CD4-positive, alpha-beta T cell treated with Interferon alpha-2 for 1 hour (primary cell): ENCODE measurements at regions not wholly inside any gene's neighbourhood (a gene's known extent, or its start where the extent isn't known, plus 50 kb on each side); places are given as distances from the start of the nearest gene placed in this dataset.

Source experiments
- DNase-seq, 2 donors: peaks; one replicate each; pipeline ENCODE4 v3.0.0-alpha.2; 2020 to 2022

- DNase-seq = no peak
These were observed 73.9 kb downstream of the WNT5A start for GRCh38 chr3:55413236-55413635.

GRCh38 chr3:55412545-55412944, 74.6 kb downstream of the WNT5A start:
- DNase-seq = no peak

GRCh38 chr3:55409806-55410205, 77.3 kb downstream of the WNT5A start:
- DNase-seq = no peak

GRCh38 chr3:55408193-55408826, 78.8 kb downstream of the WNT5A start:
- DNase-seq = no peak

GRCh38 chr3:55407426-55407820, 79.7 kb downstream of the WNT5A start:
- no peak for DNase-seq

- DNase-seq = no peak
These were observed 80.2 kb downstream of the WNT5A start for GRCh38 chr3:55406696-55407425.

- DNase-seq = no peak
These were observed 81.7 kb downstream of the WNT5A start for GRCh38 chr3:55405436-55405835.

GRCh38 chr3:55402886-55403609, 84.1 kb downstream of the WNT5A start:
- DNase-seq = no peak

GRCh38 chr3:55380561-55380960, 106.5 kb downstream of the WNT5A start:
- DNase-seq = no peak

GRCh38 chr3:55376753-55377347, 110.3 kb downstream of the WNT5A start:
- no peak for DNase-seq

- DNase-seq = no peak
These were observed 113.7 kb downstream of the WNT5A start for GRCh38 chr3:55373423-55373822.

GRCh38 chr3:55370272-55370671, 116.8 kb downstream of the WNT5A start:
- no peak for DNase-seq

- no peak for DNase-seq
These were observed 117.8 kb downstream of the WNT5A start for GRCh38 chr3:55369141-55369847.

- no peak for DNase-seq
These were observed 118.7 kb downstream of the WNT5A start for GRCh38 chr3:55368366-55368765.

- DNase-seq = no peak
These were observed 119.7 kb downstream of the WNT5A start for GRCh38 chr3:55367384-55367783.

- no peak for DNase-seq
These were observed 122.7 kb downstream of the WNT5A start for GRCh38 chr3:55364421-55364820.

- no peak for DNase-seq
These were observed 124.7 kb downstream of the WNT5A start for GRCh38 chr3:55362210-55362960.

- no peak for DNase-seq
These were observed 129.3 kb downstream of the WNT5A start for GRCh38 chr3:55357796-55358195.

- DNase-seq = no peak
These were observed 134.4 kb downstream of the WNT5A start for GRCh38 chr3:55352668-55353067.

GRCh38 chr3:55349851-55350250, 137.3 kb downstream of the WNT5A start:
- no peak for DNase-seq

- DNase-seq = no peak
These were observed 143.4 kb downstream of the WNT5A start for GRCh38 chr3:55343486-55344357.
